Activated gamma-delta T cell (primary cell): ENCODE measurements at regions not wholly inside any gene's neighbourhood (a gene's known extent, or its start where the extent isn't known, plus 50 kb on each side); places are given as distances from the start of the nearest gene placed in this dataset.

Experiments used
- DNase-seq: peaks from one replicate; lab custom pipeline; 2025; lab: John Stamatoyannopoulos, UW

GRCh38 chr22:49035818-49036457 lies 791.7 kb downstream of the BRD1 start:
- no peak for DNase-seq

DNA sequence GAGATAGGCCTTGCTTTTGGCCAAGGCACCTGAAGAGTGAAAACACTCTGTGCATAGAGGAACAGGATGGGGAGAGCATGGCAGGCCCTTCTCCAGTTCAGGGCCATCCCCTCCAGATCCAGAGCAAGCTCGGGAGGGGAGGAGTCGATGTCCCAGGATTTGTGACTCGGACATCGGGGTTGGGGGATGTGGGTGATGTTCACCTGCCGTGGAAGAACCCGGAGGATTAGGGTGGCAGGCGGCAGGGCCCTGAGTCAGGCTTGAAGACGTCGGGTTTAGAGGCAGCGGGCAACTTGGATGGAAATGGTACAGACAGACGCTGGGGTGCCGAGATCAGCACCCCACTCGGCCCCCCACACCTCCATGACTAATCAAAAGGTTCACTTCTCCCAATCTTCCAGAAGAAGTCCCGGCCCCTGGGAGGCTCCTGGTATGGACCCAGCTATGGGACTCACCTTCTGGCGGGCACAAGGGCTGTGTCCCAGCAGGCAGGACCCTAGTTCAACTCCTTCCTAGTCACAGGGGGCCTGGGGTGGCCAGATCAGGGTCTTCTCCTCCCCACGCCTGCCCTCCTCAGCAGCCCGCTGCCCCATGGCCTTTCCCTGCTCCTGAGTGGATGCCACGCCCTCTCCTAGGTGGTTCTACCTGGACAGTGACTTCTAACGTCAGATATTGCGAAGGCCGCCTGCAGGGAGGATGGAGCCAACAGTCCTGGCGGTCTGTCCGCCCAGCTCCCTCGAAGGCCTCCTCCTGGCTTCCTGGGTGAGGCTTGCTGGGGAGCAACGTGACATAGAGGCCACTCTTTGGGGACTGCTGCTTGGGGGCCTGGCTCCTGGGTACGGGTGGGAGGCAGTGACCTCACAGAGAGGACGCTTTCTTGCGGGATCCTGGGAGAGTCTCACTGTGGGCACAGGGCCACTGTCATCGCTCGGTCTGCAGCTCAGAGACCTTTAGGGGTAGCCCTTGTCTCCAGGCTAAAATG lies 792.5 kb downstream of the BRD1 start:
- no peak for DNase-seq

GRCh38 chr22:49033616-49034015 lies 794.1 kb downstream of the BRD1 start:
- DNase-seq: no peak

GRCh38 chr22:49032821-49033220 lies 794.9 kb downstream of the BRD1 start:
- no peak for DNase-seq

- no peak for DNase-seq
Measured at GRCh38 chr22:49031746-49032330, 795.8 kb downstream of the BRD1 start.

DNA sequence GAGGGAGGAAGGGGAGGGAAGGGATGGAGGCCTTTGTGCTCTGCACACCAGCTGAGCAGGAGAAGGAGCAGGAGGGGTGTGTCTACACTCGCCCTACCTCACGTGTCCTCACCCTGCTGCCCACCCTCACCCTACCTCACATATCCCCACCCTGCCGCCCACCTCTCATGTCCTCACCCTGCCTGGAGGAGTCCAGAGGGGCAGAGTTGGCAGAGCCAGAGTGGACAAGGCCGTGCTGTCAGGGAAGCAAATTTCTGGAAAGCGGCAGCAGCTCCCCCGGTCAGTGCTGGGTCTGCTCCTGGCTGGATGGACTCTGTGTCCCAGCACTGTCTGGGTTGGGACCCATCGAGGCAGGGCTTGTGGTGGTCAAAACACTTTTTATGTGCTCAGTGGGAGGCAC lies 799.6 kb downstream of the BRD1 start:
- DNase-seq: no peak

DNA sequence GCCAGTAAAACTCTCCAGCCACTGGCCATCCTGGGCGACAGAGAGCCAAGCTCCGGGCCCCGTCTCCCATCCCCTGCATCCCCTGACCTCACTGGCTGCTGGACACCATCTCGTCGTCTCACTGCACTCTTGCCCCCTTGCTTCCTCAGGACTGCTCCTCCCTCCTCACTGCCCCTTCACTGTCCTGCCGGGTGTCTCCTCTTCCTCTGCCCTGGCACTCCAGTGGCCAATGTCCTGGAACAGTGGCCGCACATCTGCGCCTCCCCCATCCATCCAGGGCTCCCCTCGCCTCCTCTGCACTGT lies 800.4 kb downstream of the BRD1 start:
- DNase-seq: no peak

GRCh38 chr22:49026494-49027367 lies 800.9 kb downstream of the BRD1 start:
- no peak for DNase-seq

GRCh38 chr22:49025791-49026493 lies 801.7 kb downstream of the BRD1 start:
- DNase-seq: no peak

DNA sequence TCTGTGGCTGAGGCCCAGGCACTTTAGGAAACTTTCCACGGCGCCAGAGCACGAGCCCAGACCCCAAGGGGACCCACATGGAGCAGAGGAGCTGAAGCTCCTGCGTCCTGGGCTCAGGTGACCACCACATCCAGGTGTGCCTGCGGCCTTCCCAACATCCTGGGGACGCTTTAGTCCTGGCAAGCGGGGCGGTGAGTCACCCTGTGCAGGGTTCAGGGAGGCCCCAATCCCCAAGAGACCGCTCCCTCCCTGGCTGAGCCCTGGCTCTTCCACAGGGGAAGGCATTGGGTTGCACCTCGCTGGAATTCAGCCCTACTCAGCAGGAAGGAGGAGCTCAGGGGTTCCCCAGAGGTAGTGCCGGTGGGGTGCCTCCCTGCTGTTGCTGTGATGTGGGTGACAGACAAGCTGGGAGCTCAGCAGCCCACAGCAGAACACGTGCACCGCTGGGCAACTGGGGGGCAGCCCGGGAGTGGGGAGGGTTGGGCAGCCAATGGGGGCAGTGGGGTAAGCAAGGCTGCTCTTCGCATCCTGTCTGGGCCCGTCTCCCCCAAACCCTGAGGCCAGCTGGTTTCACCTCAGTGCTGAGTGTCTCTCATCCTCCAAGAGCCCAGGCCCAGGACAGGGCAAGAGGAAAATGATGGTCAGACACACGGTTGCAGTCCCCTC lies 802.8 kb downstream of the BRD1 start:
- DNase-seq: no peak

GRCh38 chr22:49023879-49024774 lies 803.5 kb downstream of the BRD1 start:
- DNase-seq: no peak

GRCh38 chr22:49023161-49023878 lies 804.4 kb downstream of the BRD1 start:
- DNase-seq: no peak

GRCh38 chr22:49022816-49023160 lies 804.9 kb downstream of the BRD1 start:
- DNase-seq: no peak

DNA sequence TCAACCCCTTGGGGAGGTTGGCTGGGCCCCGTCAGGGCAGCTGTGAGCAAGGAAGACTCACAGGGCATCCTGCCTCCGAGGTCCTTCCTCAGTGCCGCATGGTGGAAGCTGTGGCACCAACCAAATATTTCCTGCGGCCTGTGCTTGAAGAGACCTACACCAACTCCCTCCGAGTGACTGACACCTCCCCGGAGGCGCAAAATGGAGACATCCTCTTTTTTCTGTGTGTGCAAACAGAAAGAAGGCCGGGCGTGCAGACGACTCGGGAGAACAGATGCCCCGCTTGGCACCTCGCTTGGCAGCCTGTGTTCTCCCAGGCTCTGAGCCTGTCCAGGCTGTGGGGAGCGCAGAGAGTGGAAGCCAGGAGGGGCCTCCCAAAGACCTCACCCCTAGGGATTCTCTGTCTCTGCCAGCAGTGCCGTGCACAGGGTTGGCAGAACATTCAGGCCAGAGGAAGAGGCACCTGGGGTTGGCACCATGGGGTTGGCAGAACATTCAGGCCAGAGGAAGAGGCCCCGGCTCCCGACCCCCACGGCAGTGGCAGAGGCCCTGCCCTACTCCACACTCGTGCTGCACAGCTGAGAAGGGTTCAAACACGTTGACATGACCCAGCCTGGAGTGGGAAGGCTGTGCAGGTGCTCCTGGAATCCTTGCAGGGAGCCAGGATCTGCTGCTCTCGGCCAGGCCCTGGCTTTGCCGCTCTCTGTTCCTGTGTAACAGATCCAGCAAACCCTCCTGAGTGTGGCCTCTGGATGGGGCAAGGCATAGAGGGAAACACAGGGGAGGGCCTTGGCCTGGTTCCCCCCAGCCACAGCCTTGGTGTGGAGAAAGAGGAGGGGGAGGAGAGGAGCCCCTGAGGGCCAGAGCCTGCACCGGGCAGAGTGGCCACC lies 805.5 kb downstream of the BRD1 start:
- no peak for DNase-seq

DNA sequence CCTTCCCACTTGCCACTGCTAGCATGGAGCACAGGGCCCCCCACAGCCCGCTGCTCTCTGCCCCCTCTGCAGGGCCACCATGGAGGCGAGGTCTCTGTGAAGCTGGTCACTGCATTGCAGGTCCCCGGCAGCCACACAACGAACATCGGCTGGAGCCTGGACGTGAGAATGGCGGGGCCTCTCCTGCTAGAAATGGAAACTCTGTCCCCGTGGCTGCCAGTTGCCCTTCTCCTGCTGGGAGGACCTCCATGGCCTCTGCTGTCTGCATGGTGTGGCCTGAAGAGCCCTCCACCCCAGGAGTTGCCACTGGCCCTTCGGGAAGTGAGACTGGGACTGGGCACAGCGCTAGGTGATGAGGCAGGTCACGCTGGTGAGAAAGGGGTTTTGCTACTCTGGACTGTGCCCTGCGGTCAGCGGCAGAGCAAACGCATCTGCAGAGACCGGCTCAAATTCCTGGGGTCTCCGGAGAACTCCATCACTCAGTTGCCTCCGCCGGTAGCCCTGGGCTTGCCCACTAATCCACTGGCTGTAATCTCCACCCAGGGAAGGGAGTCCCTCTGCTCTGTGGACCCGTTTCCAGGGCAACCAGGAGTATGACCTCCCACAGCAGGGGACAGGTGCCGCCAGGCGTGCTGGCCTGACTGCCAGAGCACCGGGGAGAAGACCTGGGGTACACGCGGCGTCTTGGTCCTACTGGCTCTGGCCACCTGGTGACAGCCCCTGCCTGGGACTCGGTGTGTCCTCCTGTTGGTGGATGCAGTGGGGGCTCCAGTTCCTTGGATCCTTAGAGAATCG lies 806.3 kb downstream of the BRD1 start:
- no peak for DNase-seq

- no peak for DNase-seq
Measured at GRCh38 chr22:49019737-49020713, 807.6 kb downstream of the BRD1 start.
